A549 (cell line): ENCODE measurements at regions not wholly inside any gene's neighbourhood (a gene's known extent, or its start where the extent isn't known, plus 50 kb on each side); places are given as distances from the start of the nearest gene placed in this dataset.

Source experiments
- ATAC-seq, 2 experiments: fragments of 200-7000 bp in 1 of 2; fragments of >200 bp in 1 of 2; cut with Nextera tagmentation in 1 of 2; cut with Tn5 transposase in 1 of 2; 3 replicates each; pipeline versions ENCODE4 v1.8.0 to v1.9.1; 2018 to 2020; ENCODE audit warnings: mild to moderate bottlenecking in 1 of 2, moderate library complexity in 1 of 2
- CTCF ChIA-PET: fragments of 300-600 bp; sonication (Branson Sonifier 250); formaldehyde crosslinking; extraction: SDS; loops from one replicate; lab custom pipeline; 2021; ENCODE audit warnings: antibody characterized with exemption, inconsistent platforms; lab: Yijun Ruan, JAX
- POLR2A ChIA-PET: fragments of 350-600 bp; formaldehyde crosslinking; extraction: SDS; loops from one replicate; lab custom pipeline; 2021; ENCODE audit warnings: antibody characterized with exemption, inconsistent platforms; lab: Yijun Ruan, JAX
- DNase-seq, 2 experiments: peaks; one replicate each; pipeline versions ENCODE4 v3.0.0 to v3.0.0-alpha.2; 2011 to 2016; ENCODE audit warnings: low read depth in 1 of 2, low spot score in 1 of 2
- FAIRE-seq: peaks from 2 replicates; lab custom pipeline; 2011; peaks lifted over from hg19 to GRCh38; lab: Jason Lieb, UNC
- H3K27ac ChIP-seq, 2 experiments: fragments of >200 bp; sonication (Bioruptor Twin); formaldehyde crosslinking; 3 replicates each; pipeline ENCODE4 v1.5.1; 2016 to 2017
- H3K4me1 ChIP-seq: fragments of >200 bp; sonication (Bioruptor Twin); formaldehyde crosslinking; 3 replicates; pipeline ENCODE4 v1.6.1; 2016
- H3K4me2 ChIP-seq: fragments of >200 bp; sonication (Bioruptor Twin); formaldehyde crosslinking; 3 replicates; pipeline ENCODE4 v1.6.1; 2016
- H3K4me3 ChIP-seq: fragments of >200 bp; sonication (Bioruptor Twin); formaldehyde crosslinking; 3 replicates; pipeline ENCODE4 v1.5.1; 2016
- H3K9me3 ChIP-seq: fragments of >200 bp; sonication (Bioruptor Twin); formaldehyde crosslinking; 3 replicates; pipeline ENCODE4 v1.6.1; 2016
- BHLHE40 ChIP-seq: IDR thresholded peaks from 2 replicates; pipeline ENCODE4 v1.6.1; 2012; ENCODE audit warnings: low read depth, low read length, inconsistent platforms
- EHMT2 ChIP-seq: fragments of 200-600 bp; sonication (generic); IDR thresholded peaks from 2 replicates; pipeline ENCODE4 v1.6.1; 2016; ENCODE audit warnings: antibody characterized with exemption, low read depth, mild to moderate bottlenecking, moderate library complexity
- FOSL2 ChIP-seq, 2 experiments: fragments of 450-650 bp in 1 of 2; fragments of >200 bp in 1 of 2; sonication (Bioruptor Twin) in 1 of 2; formaldehyde crosslinking; IDR thresholded peaks; 2 replicates each; pipeline versions ENCODE4 v1.5.0 to v1.6.1; 2016 to 2020; ENCODE audit warnings: mild to moderate bottlenecking in 1 of 2, moderate library complexity in 1 of 2
- HEYL ChIP-seq: fragments of 250-450 bp; sonication (Bioruptor Pico); IDR thresholded peaks from 2 replicates; pipeline ENCODE4 v1.8.0; 2021; ENCODE audit warnings: mild to moderate bottlenecking, moderate library complexity
- HOXA7 ChIP-seq: fragments of 250-450 bp; sonication (Bioruptor Pico); IDR thresholded peaks from 2 replicates; pipeline ENCODE4 v1.5.0; 2020; ENCODE audit warnings: mild to moderate bottlenecking, moderate library complexity
- HOXB5 ChIP-seq: fragments of 250-450 bp; sonication (Bioruptor Pico); IDR thresholded peaks from 2 replicates; pipeline ENCODE4 v1.5.0; 2020; ENCODE audit warnings: mild to moderate bottlenecking, moderate library complexity
- KDM5A ChIP-seq: fragments of 200-600 bp; sonication (generic); IDR thresholded peaks from 2 replicates; pipeline ENCODE4 v1.6.1; 2016; ENCODE audit warnings: antibody characterized with exemption, mild to moderate bottlenecking
- MAFK ChIP-seq: fragments of 450-650 bp; IDR thresholded peaks from 2 replicates; pipeline ENCODE4 v1.6.1; 2014; ENCODE audit not compliant: partially characterized antibody
- NR3C1 ChIP-seq: fragments of >200 bp; sonication (Bioruptor Twin); formaldehyde crosslinking; IDR thresholded peaks from 3 replicates; pipeline ENCODE4 v1.6.1; 2017
- PHF8 ChIP-seq: fragments of 200-600 bp; sonication (generic); IDR thresholded peaks from 2 replicates; pipeline ENCODE4 v1.6.1; 2016; ENCODE audit warnings: low read depth, mild to moderate bottlenecking, antibody characterized with exemption, moderate library complexity, borderline replicate concordance
- POLR2A ChIP-seq: IDR thresholded peaks from 2 replicates; pipeline ENCODE4 v1.6.1; 2012; ENCODE audit warnings: mild to moderate bottlenecking, low read length
- POLR2AphosphoS2 ChIP-seq: conservative IDR thresholded peaks from 2 replicates; pipeline ENCODE4 v1.6.1; 2012; ENCODE audit warnings: low read length, improper control_type of control experiment, inconsistent platforms
- RAD21 ChIP-seq, 2 experiments: fragments of >200 bp in 1 of 2; sonication (Bioruptor Twin) in 1 of 2; formaldehyde crosslinking in 1 of 2; IDR thresholded peaks in 1 of 2; conservative IDR thresholded peaks in 1 of 2; 2 replicates in 1 of 2; 3 replicates in 1 of 2; pipeline ENCODE4 v1.6.1; 2012 to 2018; ENCODE audit warnings: inconsistent platforms in 1 of 2
- RARB ChIP-seq: fragments of 250-450 bp; sonication (Bioruptor Pico); IDR thresholded peaks from 2 replicates; pipeline ENCODE4 v1.8.0; 2021; ENCODE audit warnings: mild to moderate bottlenecking, moderate library complexity
- RFX5 ChIP-seq: fragments of 450-650 bp; IDR thresholded peaks from 2 replicates; pipeline ENCODE4 v1.7.1; 2014; ENCODE audit warnings: antibody characterized with exemption, mild to moderate bottlenecking, moderate library complexity
- TFCP2L1 ChIP-seq: fragments of 250-450 bp; sonication (Bioruptor Pico); IDR thresholded peaks from 2 replicates; pipeline ENCODE4 v1.5.0; 2021; ENCODE audit warnings: mild to moderate bottlenecking
- TP53 ChIP-seq: fragments of 250-450 bp; sonication (Bioruptor Pico); IDR thresholded peaks from 2 replicates; pipeline ENCODE4 v1.5.0; 2021; ENCODE audit warnings: mild to moderate bottlenecking, moderate library complexity
- ZC3H11A ChIP-seq: fragments of 450-650 bp; IDR thresholded peaks from 2 replicates; pipeline ENCODE4 v1.6.1; 2014; ENCODE audit warnings: antibody characterized with exemption, mild to moderate bottlenecking
- ZFP36 ChIP-seq: fragments of 450-650 bp; IDR thresholded peaks from 2 replicates; pipeline ENCODE4 v1.6.1; 2014; ENCODE audit warnings: borderline replicate concordance; ENCODE audit not compliant: partially characterized antibody
- ZSCAN20 ChIP-seq: fragments of 250-450 bp; sonication (Bioruptor Pico); IDR thresholded peaks from 2 replicates; pipeline ENCODE4 v1.8.0; 2022; ENCODE audit warnings: mild to moderate bottlenecking, moderate library complexity
- WGBS: methylation state at CpG from one replicate; pipeline ENCODE4 v1.1.6; 2017; ENCODE audit errors: missing lambda C conversion rate; 5-methylcytosine and 5-hydroxymethylcytosine counted together
- TF ChIP-seq, protein P1 (sequence below): fragments of 250-450 bp; sonication (Bioruptor Pico); IDR thresholded peaks from 2 replicates; pipeline ENCODE4 v1.5.0; 2020; ENCODE audit warnings: low read depth, mild to moderate bottlenecking, moderate library complexity
- TF ChIP-seq, protein P2 (sequence below): fragments of >200 bp; sonication (Bioruptor Twin); formaldehyde crosslinking; IDR thresholded peaks from 3 replicates; pipeline ENCODE4 v1.5.1; 2016
- TF ChIP-seq, protein P3 (sequence below): IDR thresholded peaks from 2 replicates; pipeline ENCODE4 v1.6.1; 2012
- TF ChIP-seq, protein P4 (sequence below): fragments of 150-350 bp; IDR thresholded peaks from 2 replicates; pipeline ENCODE4 v1.6.1; 2014; ENCODE audit warnings: low read depth, mild to moderate bottlenecking, low read length
- TF ChIP-seq, protein P5 (sequence below): IDR thresholded peaks from 2 replicates; pipeline ENCODE4 v1.6.1; 2012
- TF ChIP-seq, protein P6 (sequence below): fragments of 200-600 bp; sonication (generic); IDR thresholded peaks from 2 replicates; pipeline ENCODE4 v1.6.1; 2016; ENCODE audit warnings: antibody characterized with exemption, mild to moderate bottlenecking, moderate library complexity

DNA sequence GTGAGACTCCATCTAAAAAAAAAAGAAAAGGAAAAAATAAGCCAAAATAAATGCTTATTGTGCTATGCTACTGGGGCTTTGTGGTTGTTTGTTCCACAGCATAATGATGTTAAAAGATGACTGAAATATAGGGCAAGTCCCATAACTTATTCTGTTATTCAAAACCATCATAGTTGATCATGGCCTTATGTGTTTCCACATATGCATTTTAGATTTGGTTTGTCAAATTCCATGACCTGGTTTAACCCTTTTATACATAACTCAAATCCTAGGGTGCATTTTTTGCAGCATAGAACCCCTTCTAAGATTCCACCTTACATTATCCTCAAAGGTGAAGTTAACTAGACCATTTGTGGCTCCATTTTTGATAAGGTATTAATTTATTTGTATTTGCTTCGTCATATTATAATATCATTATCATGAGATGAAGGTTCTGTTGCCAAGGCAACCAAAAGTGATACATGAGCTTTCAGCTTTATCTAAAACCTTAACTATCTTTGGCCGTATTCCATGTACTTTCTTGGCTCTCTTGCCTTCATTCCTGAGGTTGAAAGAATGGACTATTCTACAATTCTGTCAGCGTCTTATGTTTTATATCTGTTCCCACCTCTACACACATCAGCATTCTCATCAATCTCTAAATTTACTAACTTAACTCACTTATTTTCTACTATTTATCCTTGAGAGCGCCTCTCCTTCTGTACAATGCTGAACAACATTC is 138.7 kb upstream of the DYRK2 start:
- no peak overlapping the region for H3K4me2 ChIP-seq
- ChIA-PET CTCF (interaction anchor here (2.5 kb wide), 1 partner anchor 10 kb away, joined by 5 read pairs; no protein-coding TSS in a partner anchor), POLR2A (no interaction called here)
- no peak for DNase-seq
- ATAC-seq: no peak
- H3K9me3 ChIP-seq: no peaks in the 10 kb centered on the region
- H3K4me1 ChIP-seq: no peaks in the 10 kb centered on the region
- H3K27ac ChIP-seq: no peak overlapping the region
- no peak overlapping the region for H3K4me3 ChIP-seq
- WGBS: 41% methylated on average over 4 of the region's 4 CpGs
- FAIRE-seq: no peak
- TF ChIP-seq BHLHE40 (no peak), ZFP36 (no peak), KDM5A (no peak), FOSL2 (IDR thresholded peaks at IDR 0.05) (no peak), FOSL2 (CRISPR knock-in tag; IDR thresholded peaks at IDR 0.05) (no peak), RAD21 (conservative IDR thresholded peaks at IDR 0.05 in 1 of 2, IDR thresholded peaks at IDR 0.05 in 1 of 2) (no peak), HEYL (CRISPR knock-in tag) (no peak), ZC3H11A (no peak), HOXA7 (CRISPR knock-in tag) (no peak)
- TF ChIP-seq, protein P1, sequence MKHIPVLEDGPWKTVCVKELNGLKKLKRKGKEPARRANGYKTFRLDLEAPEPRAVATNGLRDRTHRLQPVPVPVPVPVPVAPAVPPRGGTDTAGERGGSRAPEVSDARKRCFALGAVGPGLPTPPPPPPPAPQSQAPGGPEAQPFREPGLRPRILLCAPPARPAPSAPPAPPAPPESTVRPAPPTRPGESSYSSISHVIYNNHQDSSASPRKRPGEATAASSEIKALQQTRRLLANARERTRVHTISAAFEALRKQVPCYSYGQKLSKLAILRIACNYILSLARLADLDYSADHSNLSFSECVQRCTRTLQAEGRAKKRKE (CRISPR knock-in tag): no peak
- TF ChIP-seq, protein P2, sequence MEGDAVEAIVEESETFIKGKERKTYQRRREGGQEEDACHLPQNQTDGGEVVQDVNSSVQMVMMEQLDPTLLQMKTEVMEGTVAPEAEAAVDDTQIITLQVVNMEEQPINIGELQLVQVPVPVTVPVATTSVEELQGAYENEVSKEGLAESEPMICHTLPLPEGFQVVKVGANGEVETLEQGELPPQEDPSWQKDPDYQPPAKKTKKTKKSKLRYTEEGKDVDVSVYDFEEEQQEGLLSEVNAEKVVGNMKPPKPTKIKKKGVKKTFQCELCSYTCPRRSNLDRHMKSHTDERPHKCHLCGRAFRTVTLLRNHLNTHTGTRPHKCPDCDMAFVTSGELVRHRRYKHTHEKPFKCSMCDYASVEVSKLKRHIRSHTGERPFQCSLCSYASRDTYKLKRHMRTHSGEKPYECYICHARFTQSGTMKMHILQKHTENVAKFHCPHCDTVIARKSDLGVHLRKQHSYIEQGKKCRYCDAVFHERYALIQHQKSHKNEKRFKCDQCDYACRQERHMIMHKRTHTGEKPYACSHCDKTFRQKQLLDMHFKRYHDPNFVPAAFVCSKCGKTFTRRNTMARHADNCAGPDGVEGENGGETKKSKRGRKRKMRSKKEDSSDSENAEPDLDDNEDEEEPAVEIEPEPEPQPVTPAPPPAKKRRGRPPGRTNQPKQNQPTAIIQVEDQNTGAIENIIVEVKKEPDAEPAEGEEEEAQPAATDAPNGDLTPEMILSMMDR: no peak
- TF ChIP-seq, protein P3, sequence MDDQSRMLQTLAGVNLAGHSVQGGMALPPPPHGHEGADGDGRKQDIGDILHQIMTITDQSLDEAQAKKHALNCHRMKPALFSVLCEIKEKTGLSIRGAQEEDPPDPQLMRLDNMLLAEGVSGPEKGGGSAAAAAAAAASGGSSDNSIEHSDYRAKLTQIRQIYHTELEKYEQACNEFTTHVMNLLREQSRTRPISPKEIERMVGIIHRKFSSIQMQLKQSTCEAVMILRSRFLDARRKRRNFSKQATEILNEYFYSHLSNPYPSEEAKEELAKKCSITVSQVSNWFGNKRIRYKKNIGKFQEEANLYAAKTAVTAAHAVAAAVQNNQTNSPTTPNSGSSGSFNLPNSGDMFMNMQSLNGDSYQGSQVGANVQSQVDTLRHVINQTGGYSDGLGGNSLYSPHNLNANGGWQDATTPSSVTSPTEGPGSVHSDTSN: no peak
- TF ChIP-seq, all 56 proteins: peak for 0

DNA sequence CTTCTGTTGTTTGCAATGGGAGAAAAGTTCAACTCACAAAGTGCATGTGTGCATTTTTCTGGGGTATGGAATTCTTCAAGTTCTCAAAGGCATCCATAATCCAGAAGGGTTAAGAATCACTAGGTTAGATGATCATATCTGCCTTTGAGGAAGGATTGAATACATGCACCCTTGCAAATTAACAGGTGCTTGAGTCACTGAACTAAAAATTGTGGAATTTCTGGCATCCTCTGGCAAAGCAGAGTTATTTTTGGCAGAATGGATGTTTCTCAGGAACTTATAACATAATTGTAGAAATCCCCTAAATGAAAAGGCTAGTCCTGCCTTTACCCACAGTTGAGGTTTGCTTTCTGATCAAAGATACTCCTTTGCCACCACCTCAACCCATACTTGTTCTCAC is 136.5 kb upstream of the DYRK2 start:
- CTCF ChIA-PET: no interaction called here
- H3K4me3 ChIP-seq: no peak overlapping the region
- POLR2A ChIA-PET: no interaction called here
- ATAC-seq: no peak
- 0 out of 3 replicates have a peak, but pooled peaks cover 3% of the 10 kb centered on the region for H3K4me1 ChIP-seq
- no peak overlapping the region for H3K4me2 ChIP-seq
- H3K9me3 ChIP-seq: no peaks in the 10 kb centered on the region
- FAIRE-seq: no peak
- DNase-seq: no peak
- H3K27ac ChIP-seq: no peak overlapping the region
- TF ChIP-seq POLR2A (no peak), TFCP2L1 (CRISPR knock-in tag) (no peak), POLR2AphosphoS2 (no peak), HOXB5 (no peak), RARB (no peak), ZSCAN20 (CRISPR knock-in tag) (no peak), FOSL2 (IDR thresholded peaks at IDR 0.05) (no peak), FOSL2 (CRISPR knock-in tag; IDR thresholded peaks at IDR 0.05) (no peak), NR3C1 (no peak), RFX5 (no peak), PHF8 (no peak), MAFK (no peak), ZFP36 (no peak), EHMT2 (no peak), TP53 (CRISPR knock-in tag) (no peak)
- TF ChIP-seq, protein P4, sequence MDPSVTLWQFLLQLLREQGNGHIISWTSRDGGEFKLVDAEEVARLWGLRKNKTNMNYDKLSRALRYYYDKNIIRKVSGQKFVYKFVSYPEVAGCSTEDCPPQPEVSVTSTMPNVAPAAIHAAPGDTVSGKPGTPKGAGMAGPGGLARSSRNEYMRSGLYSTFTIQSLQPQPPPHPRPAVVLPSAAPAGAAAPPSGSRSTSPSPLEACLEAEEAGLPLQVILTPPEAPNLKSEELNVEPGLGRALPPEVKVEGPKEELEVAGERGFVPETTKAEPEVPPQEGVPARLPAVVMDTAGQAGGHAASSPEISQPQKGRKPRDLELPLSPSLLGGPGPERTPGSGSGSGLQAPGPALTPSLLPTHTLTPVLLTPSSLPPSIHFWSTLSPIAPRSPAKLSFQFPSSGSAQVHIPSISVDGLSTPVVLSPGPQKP: no peak
- TF ChIP-seq, protein P1 (CRISPR knock-in tag): no peak
- TF ChIP-seq, protein P5, sequence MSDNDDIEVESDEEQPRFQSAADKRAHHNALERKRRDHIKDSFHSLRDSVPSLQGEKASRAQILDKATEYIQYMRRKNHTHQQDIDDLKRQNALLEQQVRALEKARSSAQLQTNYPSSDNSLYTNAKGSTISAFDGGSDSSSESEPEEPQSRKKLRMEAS: no peak
- TF ChIP-seq, protein P6, sequence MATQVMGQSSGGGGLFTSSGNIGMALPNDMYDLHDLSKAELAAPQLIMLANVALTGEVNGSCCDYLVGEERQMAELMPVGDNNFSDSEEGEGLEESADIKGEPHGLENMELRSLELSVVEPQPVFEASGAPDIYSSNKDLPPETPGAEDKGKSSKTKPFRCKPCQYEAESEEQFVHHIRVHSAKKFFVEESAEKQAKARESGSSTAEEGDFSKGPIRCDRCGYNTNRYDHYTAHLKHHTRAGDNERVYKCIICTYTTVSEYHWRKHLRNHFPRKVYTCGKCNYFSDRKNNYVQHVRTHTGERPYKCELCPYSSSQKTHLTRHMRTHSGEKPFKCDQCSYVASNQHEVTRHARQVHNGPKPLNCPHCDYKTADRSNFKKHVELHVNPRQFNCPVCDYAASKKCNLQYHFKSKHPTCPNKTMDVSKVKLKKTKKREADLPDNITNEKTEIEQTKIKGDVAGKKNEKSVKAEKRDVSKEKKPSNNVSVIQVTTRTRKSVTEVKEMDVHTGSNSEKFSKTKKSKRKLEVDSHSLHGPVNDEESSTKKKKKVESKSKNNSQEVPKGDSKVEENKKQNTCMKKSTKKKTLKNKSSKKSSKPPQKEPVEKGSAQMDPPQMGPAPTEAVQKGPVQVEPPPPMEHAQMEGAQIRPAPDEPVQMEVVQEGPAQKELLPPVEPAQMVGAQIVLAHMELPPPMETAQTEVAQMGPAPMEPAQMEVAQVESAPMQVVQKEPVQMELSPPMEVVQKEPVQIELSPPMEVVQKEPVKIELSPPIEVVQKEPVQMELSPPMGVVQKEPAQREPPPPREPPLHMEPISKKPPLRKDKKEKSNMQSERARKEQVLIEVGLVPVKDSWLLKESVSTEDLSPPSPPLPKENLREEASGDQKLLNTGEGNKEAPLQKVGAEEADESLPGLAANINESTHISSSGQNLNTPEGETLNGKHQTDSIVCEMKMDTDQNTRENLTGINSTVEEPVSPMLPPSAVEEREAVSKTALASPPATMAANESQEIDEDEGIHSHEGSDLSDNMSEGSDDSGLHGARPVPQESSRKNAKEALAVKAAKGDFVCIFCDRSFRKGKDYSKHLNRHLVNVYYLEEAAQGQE: no peak
